RWPE2 (cell line): ENCODE measurements at regions not wholly inside any gene's neighbourhood (a gene's known extent, or its start where the extent isn't known, plus 50 kb on each side); places are given as distances from the start of the nearest gene placed in this dataset.
"Not testable (repeated sequence)": the region's sequence is repeated elsewhere in the genome, so short reads cannot be mapped to it uniquely, and the experiment has no call there.

Source experiments
- ATAC-seq: fragments of 200-7000 bp; cut with Tn5 transposase; 3 replicates; pipeline ENCODE4 v1.9.1; 2021; ENCODE audit warnings: low read depth
- DNase-seq: peaks from one replicate; pipeline ENCODE4 v3.0.0-alpha.2; 2020; ENCODE audit warnings: low spot score
- H3K27ac ChIP-seq: fragments of 450-650 bp; 2 replicates; pipeline ENCODE4 v1.5.1; 2017; ENCODE audit warnings: mild to moderate bottlenecking; ENCODE audit not compliant: poor library complexity, severe bottlenecking
- H3K27me3 ChIP-seq: fragments of 250-450 bp; sonication (Bioruptor Pico); 2 replicates; pipeline ENCODE4 v1.5.1; 2021; ENCODE audit warnings: mild to moderate bottlenecking, moderate library complexity; ENCODE audit not compliant: insufficient read depth, poor library complexity, severe bottlenecking
- H3K36me3 ChIP-seq: fragments of 250-450 bp; sonication (Bioruptor Pico); 2 replicates; pipeline ENCODE4 v1.5.1; 2020; ENCODE audit warnings: low read depth, mild to moderate bottlenecking, moderate library complexity
- H3K4me1 ChIP-seq: fragments of 250-450 bp; sonication (Bioruptor Pico); 2 replicates; pipeline ENCODE4 v1.5.1; 2021; ENCODE audit warnings: mild to moderate bottlenecking, moderate library complexity; ENCODE audit not compliant: insufficient read depth, poor library complexity, severe bottlenecking
- H3K4me3 ChIP-seq: fragments of 250-450 bp; sonication (Bioruptor Pico); 2 replicates; pipeline ENCODE4 v1.5.1; 2021; ENCODE audit warnings: mild to moderate bottlenecking, moderate library complexity; ENCODE audit not compliant: severe bottlenecking
- H3K9me3 ChIP-seq: fragments of 250-450 bp; sonication (Bioruptor Pico); 2 replicates; pipeline ENCODE4 v1.5.1; 2021; ENCODE audit warnings: mild to moderate bottlenecking, moderate library complexity; ENCODE audit not compliant: severe bottlenecking
- CTCF ChIP-seq: fragments of 450-650 bp; IDR thresholded peaks from one replicate; pipeline ENCODE4 v1.5.1; 2017; ENCODE audit warnings: mild to moderate bottlenecking, moderate library complexity; ENCODE audit not compliant: poor library complexity, severe bottlenecking

GRCh38 chr11:23212807-23213206 is 352.5 kb upstream of the CCDC179 start:
- no peak for DNase-seq

GRCh38 chr11:23217072-23217471 is 356.8 kb upstream of the CCDC179 start:
- no peaks in the 10 kb centered on the region for H3K9me3 ChIP-seq
- H3K4me1 ChIP-seq: no peaks in the 10 kb centered on the region
- TF ChIP-seq CTCF: no peak
- no peaks in the 10 kb centered on the region for H3K27me3 ChIP-seq
- no peak overlapping the region for H3K27ac ChIP-seq
- no peak for ATAC-seq
- H3K36me3 ChIP-seq: no peaks in the 10 kb centered on the region
- DNase-seq: no peak
- no peak overlapping the region for H3K4me3 ChIP-seq

More at GRCh38 chr11:23212807-23213206, 352.5 kb upstream of the CCDC179 start:
- peaks cover 9% of the 10 kb centered on the region for H3K4me1 ChIP-seq
- no peaks in the 10 kb centered on the region for H3K27me3 ChIP-seq
- no peak for ATAC-seq
- H3K36me3 ChIP-seq: no peaks in the 10 kb centered on the region
- H3K4me3 ChIP-seq: no peak overlapping the region
- no peaks in the 10 kb centered on the region for H3K9me3 ChIP-seq
- H3K27ac ChIP-seq: no peak overlapping the region
- no peak for TF ChIP-seq CTCF

GRCh38 chr11:23220086-23220485 is 359.8 kb upstream of the CCDC179 start:
- not testable (repeated sequence) for H3K4me1 ChIP-seq, H3K27ac ChIP-seq, H3K4me3 ChIP-seq, H3K36me3 ChIP-seq, ATAC-seq, H3K9me3 ChIP-seq, DNase-seq, H3K27me3 ChIP-seq

- Histone ChIP-seq H3K27ac (no peak overlapping the region), H3K4me3 (no peak overlapping the region), H3K9me3 (no peaks in the 10 kb centered on the region), H3K27me3 (no peaks in the 10 kb centered on the region), H3K36me3 (no peaks in the 10 kb centered on the region), H3K4me1 (no peaks in the 10 kb centered on the region)
- TF ChIP-seq CTCF: no peak
- DNase-seq (no peak), ATAC-seq (no peak)
Measured at GRCh38 chr11:23221366-23221765, 361.1 kb upstream of the CCDC179 start.

GRCh38 chr11:23226331-23227077 is 366.2 kb upstream of the CCDC179 start:
- H3K4me1 ChIP-seq: no peaks in the 10 kb centered on the region
- ATAC-seq (no peak), DNase-seq (no peak)
- H3K36me3 ChIP-seq: no peaks in the 10 kb centered on the region
- H3K9me3 ChIP-seq: no peaks in the 10 kb centered on the region
- no peak overlapping the region for H3K4me3 ChIP-seq
- no peak for TF ChIP-seq CTCF
- no peaks in the 10 kb centered on the region for H3K27me3 ChIP-seq
- H3K27ac ChIP-seq: no peak overlapping the region
